Nephron progenitor cell (in vitro differentiated cells): ENCODE measurements at regions not wholly inside any gene's neighbourhood (a gene's known extent, or its start where the extent isn't known, plus 50 kb on each side); places are given as distances from the start of the nearest gene placed in this dataset.

Experiments
- DNase-seq: peaks from one replicate; pipeline ENCODE4 v3.0.0; 2021
- H3K27ac Mint-ChIP-seq: 2 replicates; pipeline ENCODE4 v1.8.0; 2021; ENCODE audit warnings: mild to moderate bottlenecking, moderate library complexity, mixed read lengths
- H3K27me3 Mint-ChIP-seq: 2 replicates; pipeline ENCODE4 v1.8.0; 2021; ENCODE audit warnings: mild to moderate bottlenecking, low read depth, mixed read lengths; ENCODE audit not compliant: poor library complexity
- H3K36me3 Mint-ChIP-seq: 2 replicates; pipeline ENCODE4 v1.8.0; 2021; ENCODE audit warnings: low read depth, mixed read lengths
- H3K4me1 Mint-ChIP-seq: 2 replicates; pipeline ENCODE4 v1.8.0; 2021; ENCODE audit warnings: mixed read lengths
- H3K4me3 Mint-ChIP-seq: 2 replicates; pipeline ENCODE4 v1.8.0; 2021; ENCODE audit warnings: mild to moderate bottlenecking, moderate library complexity, mixed read lengths
- H3K9me3 Mint-ChIP-seq: 2 replicates; pipeline ENCODE4 v1.8.0; 2021; ENCODE audit warnings: mild to moderate bottlenecking, moderate library complexity, mixed read lengths
- CTCF ChIP-seq: fragments of 200-600 bp; sonication (generic); IDR thresholded peaks from 2 replicates; pipeline ENCODE4 v1.5.0; 2021; ENCODE audit warnings: antibody characterized with exemption

- H3K27me3 Mint-ChIP-seq: no peaks in the 10 kb centered on the region
- peaks cover 21% of the 10 kb centered on the region for H3K9me3 Mint-ChIP-seq
- H3K4me1 Mint-ChIP-seq: no peaks in the 10 kb centered on the region
- no peak for TF ChIP-seq CTCF
- H3K4me3 Mint-ChIP-seq: no peak overlapping the region
- no peak for DNase-seq
- no peak overlapping the region for H3K27ac Mint-ChIP-seq
- no peaks in the 10 kb centered on the region for H3K36me3 Mint-ChIP-seq
Observed at GRCh38 chr20:6212903-6213302, 90.1 kb upstream of the FERMT1 start.

DNA sequence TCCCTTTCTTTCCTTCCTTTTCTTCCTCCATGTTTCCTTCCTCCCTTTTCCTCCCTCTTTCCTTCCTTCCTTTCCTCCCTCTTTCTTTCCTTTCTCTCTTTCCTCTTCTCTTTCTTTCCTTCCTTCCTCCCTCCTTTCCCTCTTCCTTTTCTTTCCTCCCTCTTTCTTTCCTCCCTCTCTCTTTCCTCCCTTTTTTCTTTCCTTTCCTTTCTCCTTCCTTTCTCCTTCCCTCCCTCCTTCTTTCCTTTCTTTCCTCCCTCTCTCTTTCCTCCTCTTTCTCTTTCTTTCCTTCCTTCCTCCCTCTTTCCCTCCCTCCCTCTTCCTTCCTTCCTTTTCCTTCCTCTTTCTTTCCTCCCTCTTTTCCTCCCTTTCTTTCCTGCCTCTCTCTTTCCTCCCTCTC, 86.3 kb upstream of the FERMT1 start:
- TF ChIP-seq CTCF: no peak
- no peaks in the 10 kb centered on the region for H3K27me3 Mint-ChIP-seq
- no peaks in the 10 kb centered on the region for H3K36me3 Mint-ChIP-seq
- no peaks in the 10 kb centered on the region for H3K4me1 Mint-ChIP-seq
- H3K27ac Mint-ChIP-seq: no peak overlapping the region
- no peak overlapping the region for H3K4me3 Mint-ChIP-seq
- DNase-seq: no peak
- peaks cover 32% of the 10 kb centered on the region for H3K9me3 Mint-ChIP-seq

- peaks cover 13% of the 10 kb centered on the region for H3K9me3 Mint-ChIP-seq
- DNase-seq: no peak
- H3K27ac Mint-ChIP-seq: no peak overlapping the region
- H3K4me3 Mint-ChIP-seq: no peak overlapping the region
- no peaks in the 10 kb centered on the region for H3K27me3 Mint-ChIP-seq
- TF ChIP-seq CTCF: no peak
- no peaks in the 10 kb centered on the region for H3K4me1 Mint-ChIP-seq
- H3K36me3 Mint-ChIP-seq: no peaks in the 10 kb centered on the region
Observed at GRCh38 chr20:6200092-6200491, 77.3 kb upstream of the FERMT1 start.

DNA sequence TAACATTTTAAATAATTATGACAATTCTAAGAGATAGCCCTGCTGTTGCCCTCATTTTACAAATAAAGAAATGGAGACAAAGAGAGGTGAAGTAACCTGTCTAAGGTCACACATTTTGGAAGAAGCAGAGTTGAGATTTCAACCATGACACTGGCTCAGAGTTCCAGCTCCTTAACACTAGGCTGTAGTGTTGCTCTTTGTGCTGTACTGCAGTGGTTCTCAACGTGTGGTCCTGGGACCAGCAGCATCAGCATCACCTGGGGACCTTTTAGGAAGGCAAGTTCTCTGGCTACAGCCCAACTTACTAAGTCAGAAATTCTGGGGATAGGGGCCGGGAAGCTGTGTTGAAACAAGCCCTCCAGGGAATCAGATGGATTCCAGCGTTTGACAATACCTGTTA, 62.4 kb upstream of the FERMT1 start:
- Mint-ChIP-seq H3K27ac (no peak overlapping the region), H3K4me3 (no peak overlapping the region), H3K27me3 (no peaks in the 10 kb centered on the region), H3K9me3 (peaks cover 8% of the 10 kb centered on the region), H3K36me3 (no peaks in the 10 kb centered on the region), H3K4me1 (peaks cover 9% of the 10 kb centered on the region)
- DNase-seq: no peak
- no peak for TF ChIP-seq CTCF

GRCh38 chr20:6184086-6184485, 61.3 kb upstream of the FERMT1 start:
- H3K36me3 Mint-ChIP-seq: no peaks in the 10 kb centered on the region
- peaks cover 16% of the 10 kb centered on the region for H3K4me1 Mint-ChIP-seq
- no peak for DNase-seq
- H3K27ac Mint-ChIP-seq: no peak overlapping the region
- H3K27me3 Mint-ChIP-seq: no peaks in the 10 kb centered on the region
- no peak for TF ChIP-seq CTCF
- no peak overlapping the region for H3K4me3 Mint-ChIP-seq
- peaks cover 8% of the 10 kb centered on the region for H3K9me3 Mint-ChIP-seq

DNA sequence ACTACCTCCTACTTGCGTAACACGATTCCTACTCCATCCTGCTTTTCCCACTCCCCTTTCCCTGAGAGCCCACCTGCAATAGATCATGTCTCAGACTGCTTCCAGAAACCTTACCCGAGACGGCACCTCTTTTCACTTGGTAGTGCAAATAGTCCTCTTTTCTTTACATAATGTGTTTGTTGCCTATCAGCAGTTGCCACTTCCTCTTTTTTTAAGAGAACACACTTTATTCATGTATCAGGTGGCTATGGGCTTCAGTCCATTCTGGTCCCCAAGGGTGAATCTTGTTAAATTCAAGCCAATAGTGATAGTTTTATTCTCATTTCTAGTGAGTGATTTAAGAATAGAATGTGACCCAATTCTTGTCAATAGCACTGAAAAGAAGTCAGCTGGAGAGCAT, 57.7 kb upstream of the FERMT1 start:
- DNase-seq: no peak
- H3K9me3 Mint-ChIP-seq: peaks cover 8% of the 10 kb centered on the region
- TF ChIP-seq CTCF: no peak
- no peaks in the 10 kb centered on the region for H3K36me3 Mint-ChIP-seq
- no peaks in the 10 kb centered on the region for H3K27me3 Mint-ChIP-seq
- peaks cover 16% of the 10 kb centered on the region for H3K4me1 Mint-ChIP-seq
- no peak overlapping the region for H3K27ac Mint-ChIP-seq
- H3K4me3 Mint-ChIP-seq: no peak overlapping the region
